CD14-positive monocyte (primary cell): ENCODE measurements at regions not wholly inside any gene's neighbourhood (a gene's known extent, or its start where the extent isn't known, plus 50 kb on each side); places are given as distances from the start of the nearest gene placed in this dataset.

ENCODE experiments used
- DNase-seq, 3 donors: peaks; one replicate each; pipeline ENCODE4 v3.0.0-alpha.2; 2011 to 2022
- H2AFZ ChIP-seq: 2 replicates; pipeline ENCODE4 v1.6.0; 2012; ENCODE audit warnings: mild to moderate bottlenecking, low read depth, low read length, inconsistent platforms; ENCODE audit not compliant: insufficient read depth, poor library complexity, severe bottlenecking
- H3K27ac ChIP-seq, 2 donors: 1 replicate in 1 of 2; 2 replicates in 1 of 2; pipeline ENCODE4 v1.5.1; 2012 to 2013; ENCODE audit warnings: low read length in 2 of 2, control low read depth in 1 of 2, inconsistent platforms in 1 of 2, low read depth in 1 of 2, mild to moderate bottlenecking in 1 of 2
- H3K27me3 ChIP-seq, 2 donors: one replicate each; pipeline versions ENCODE4 v1.6.0 to v1.6.1; 2011 to 2013; ENCODE audit warnings: low read length in 2 of 2; ENCODE audit not compliant: control insufficient read depth in 2 of 2, insufficient read depth in 2 of 2
- H3K36me3 ChIP-seq, 2 donors: replicated peaks in 1 of 2; 1 replicate in 1 of 2; 2 replicates in 1 of 2; pipeline versions ENCODE4 v1.5.1 to v1.6.1; 2012 to 2013; ENCODE audit warnings: low read length in 2 of 2, control low read depth in 1 of 2, inconsistent platforms in 1 of 2, mild to moderate bottlenecking in 1 of 2; ENCODE audit not compliant: insufficient read depth in 2 of 2, control insufficient read depth in 1 of 2
- H3K4me1 ChIP-seq, 2 donors: 1 replicate in 1 of 2; 2 replicates in 1 of 2; pipeline versions ENCODE4 v1.5.1 to v1.6.1; 2012 to 2013; ENCODE audit warnings: low read length in 2 of 2, control low read depth in 1 of 2, inconsistent platforms in 1 of 2, mild to moderate bottlenecking in 1 of 2, moderate library complexity in 1 of 2; ENCODE audit not compliant: insufficient read depth in 2 of 2, control insufficient read depth in 1 of 2
- H3K4me2 ChIP-seq: replicated peaks from 2 replicates; pipeline ENCODE3; 2012; ENCODE audit warnings: low read length, moderate library complexity, mild to moderate bottlenecking; ENCODE audit not compliant: poor library complexity, severe bottlenecking; ENCODE audit errors: extremely low read depth
- H3K4me3 ChIP-seq, 3 experiments: fragments of 200-600 bp in 1 of 3; sonication (generic) in 1 of 3; replicated peaks in 1 of 3; 1 replicate in 2 of 3; 2 replicates in 1 of 3; pipeline ENCODE4 v1.5.1; 2011 to 2013; ENCODE audit warnings: low read length in 3 of 3, mild to moderate bottlenecking in 3 of 3, control low read depth in 2 of 3, low read depth in 2 of 3, inconsistent platforms in 1 of 3, moderate library complexity in 1 of 3
- H3K79me2 ChIP-seq: 2 replicates; pipeline ENCODE4 v1.6.0; 2012; ENCODE audit warnings: mild to moderate bottlenecking, control low read depth, inconsistent platforms, low read length, moderate library complexity; ENCODE audit not compliant: insufficient read depth
- H3K9ac ChIP-seq: 2 replicates; pipeline ENCODE4 v1.6.0; 2017; ENCODE audit warnings: low read length, mild to moderate bottlenecking; ENCODE audit not compliant: insufficient read depth, poor library complexity, severe bottlenecking
- H3K9me3 ChIP-seq, 2 donors: replicated peaks in 1 of 2; 1 replicate in 1 of 2; 2 replicates in 1 of 2; pipeline versions ENCODE4 v1.5.1 to v1.6.1; 2012 to 2013; ENCODE audit warnings: low read length in 2 of 2, control low read depth in 1 of 2; ENCODE audit not compliant: control insufficient read depth in 1 of 2, insufficient read depth in 1 of 2
- H4K20me1 ChIP-seq: 2 replicates; pipeline ENCODE4 v1.6.0; 2012; ENCODE audit warnings: mild to moderate bottlenecking, low read length, control low read depth, moderate library complexity; ENCODE audit not compliant: insufficient read depth
- H3K27ac Mint-ChIP-seq, 7 donors: one replicate each; pipeline ENCODE4 v1.8.0; 2020; ENCODE audit warnings: mild to moderate bottlenecking in 7 of 7, mixed read lengths in 7 of 7, moderate library complexity in 6 of 7, inconsistent platforms in 2 of 7
- H3K27me3 Mint-ChIP-seq, 3 donors: one replicate each; pipeline ENCODE4 v1.8.0; 2021 to 2022; ENCODE audit warnings: low read depth in 3 of 3, mild to moderate bottlenecking in 3 of 3, mixed read lengths in 3 of 3, moderate library complexity in 3 of 3, inconsistent platforms in 1 of 3
- H3K36me3 Mint-ChIP-seq, 2 donors: one replicate each; pipeline ENCODE4 v1.8.0; 2020; ENCODE audit warnings: mixed read lengths in 2 of 2, inconsistent platforms in 1 of 2, mild to moderate bottlenecking in 1 of 2
- H3K4me1 Mint-ChIP-seq: one replicate; pipeline ENCODE4 v1.8.0; 2020; ENCODE audit warnings: mild to moderate bottlenecking, mixed read lengths
- H3K4me3 Mint-ChIP-seq, 2 donors: one replicate each; pipeline ENCODE4 v1.8.0; 2020; ENCODE audit warnings: mild to moderate bottlenecking in 2 of 2, mixed read lengths in 2 of 2, moderate library complexity in 1 of 2
- H3K9me3 Mint-ChIP-seq, 7 donors: one replicate each; pipeline ENCODE4 v1.8.0; 2020 to 2022; ENCODE audit warnings: mixed read lengths in 7 of 7, mild to moderate bottlenecking in 6 of 7, moderate library complexity in 6 of 7, inconsistent platforms in 2 of 7
- CTCF ChIP-seq: fragments of 200-600 bp; IDR thresholded peaks from one replicate; pipeline ENCODE4 v1.8.0; 2022; ENCODE audit warnings: antibody characterized with exemption, mild to moderate bottlenecking
- WGBS: methylation state at CpG from one replicate; pipeline ENCODE4 v1.1.5; 2013; ENCODE audit warnings: missing lambda C conversion rate; ENCODE audit not compliant: insufficient coverage; 5-methylcytosine and 5-hydroxymethylcytosine counted together
- intact Hi-C, 2 donors: fragments of 100-400 bp; cut with micrococcal nuclease; formaldehyde crosslinking; loops; one replicate each; pipeline versions ENCODE4 v1.15.0 to v1.15.1; 2023

GRCh38 chr11:70543611-70544010 lies 145.3 kb downstream of the CTTN start:
- Histone ChIP-seq H2AFZ (no peak overlapping the region), H3K9me3 (no peaks in the 10 kb centered on the region), H3K4me2 (no peak overlapping the region), H3K4me1 (no peaks in the 10 kb centered on the region), H3K27ac (no peak overlapping the region), H3K27me3 (no peaks in the 10 kb centered on the region), H3K9ac (no peak overlapping the region), H3K36me3 (no peaks in the 10 kb centered on the region), H3K79me2 (no peaks in the 10 kb centered on the region), H3K4me3 (no peak overlapping the region), H4K20me1 (no peaks in the 10 kb centered on the region)
- Mint-ChIP-seq H3K4me1 (no peaks in the 10 kb centered on the region), H3K27ac (no peak overlapping the region), H3K9me3 (peaks cover 0 to 6% (median 2%) of the 10 kb centered on the region in 7 donors), H3K27me3 (peaks cover 1 to 8% (median 4%) of the 10 kb centered on the region in 3 donors), H3K4me3 (no peak overlapping the region), H3K36me3 (no peaks in the 10 kb centered on the region)
- 76% methylated on average over 3 of the region's 7 CpGs for WGBS
- DNase-seq = no peak
- intact Hi-C loops = no loop called here
- TF ChIP-seq CTCF = no peak

- no peaks in the 10 kb centered on the region for H3K36me3 ChIP-seq
- H4K20me1 ChIP-seq = no peaks in the 10 kb centered on the region
- no peak overlapping the region for H3K9ac ChIP-seq
- no peak overlapping the region for H2AFZ ChIP-seq
- H3K4me3 ChIP-seq = no peak overlapping the region
- H3K27me3 ChIP-seq = no peaks in the 10 kb centered on the region
- H3K9me3 Mint-ChIP-seq = peaks cover 0 to 6% (median 2%) of the 10 kb centered on the region in 7 donors
- H3K4me2 ChIP-seq = no peak overlapping the region
- H3K36me3 Mint-ChIP-seq = no peaks in the 10 kb centered on the region
- H3K9me3 ChIP-seq = no peaks in the 10 kb centered on the region
- no peak for DNase-seq
- no peak overlapping the region for H3K27ac Mint-ChIP-seq
- H3K4me3 Mint-ChIP-seq = no peak overlapping the region
- 93% methylated on average over 12 of the region's 17 CpGs for WGBS
- no peaks in the 10 kb centered on the region for H3K4me1 Mint-ChIP-seq
- peaks cover 1 to 5% (median 4%) of the 10 kb centered on the region in 3 donors for H3K27me3 Mint-ChIP-seq
- intact Hi-C loops = no loop called here
- TF ChIP-seq CTCF = no peak
- no peaks in the 10 kb centered on the region for H3K4me1 ChIP-seq
- H3K79me2 ChIP-seq = no peaks in the 10 kb centered on the region
- H3K27ac ChIP-seq = no peak overlapping the region
Observed at GRCh38 chr11:70544067-70544773, 145.9 kb downstream of the CTTN start.
